IPS DF 19.7 (cell line): ENCODE measurements at regions not wholly inside any gene's neighbourhood (a gene's known extent, or its start where the extent isn't known, plus 50 kb on each side); places are given as distances from the start of the nearest gene placed in this dataset.

Experiments
- DNase-seq: peaks from one replicate; pipeline ENCODE4 v3.0.0-alpha.2; 2013; ENCODE audit warnings: low read depth, low spot score

GRCh38 chr13:72168126-72168855 lies 301.3 kb upstream of the DACH1 start:
- no peak for DNase-seq

DNA sequence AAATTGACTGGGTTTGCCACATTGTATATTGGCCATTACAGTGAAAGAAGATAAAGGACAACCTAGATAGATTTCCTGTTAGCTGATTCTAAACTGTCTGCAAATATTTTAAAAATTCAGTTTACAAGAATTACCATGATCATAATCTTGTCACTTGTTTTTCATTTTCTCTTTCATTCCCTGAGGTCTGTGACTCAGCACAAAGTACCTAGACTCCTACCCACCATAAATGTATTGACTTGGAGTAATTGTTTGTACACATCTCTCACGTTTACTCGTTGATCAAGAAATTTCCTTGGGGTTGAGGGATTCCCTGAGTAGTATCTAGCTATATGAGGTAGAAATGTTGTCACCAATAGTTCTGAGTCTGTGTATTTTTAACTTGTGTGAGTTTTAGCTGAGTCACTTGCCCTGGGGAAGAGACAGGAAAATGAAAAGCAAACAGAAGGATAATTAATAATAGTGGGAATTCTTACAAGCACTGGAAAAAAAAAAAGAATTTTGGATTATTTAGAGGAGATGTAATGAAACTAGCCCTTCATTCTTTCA lies 299.2 kb upstream of the DACH1 start:
- no peak for DNase-seq

DNA sequence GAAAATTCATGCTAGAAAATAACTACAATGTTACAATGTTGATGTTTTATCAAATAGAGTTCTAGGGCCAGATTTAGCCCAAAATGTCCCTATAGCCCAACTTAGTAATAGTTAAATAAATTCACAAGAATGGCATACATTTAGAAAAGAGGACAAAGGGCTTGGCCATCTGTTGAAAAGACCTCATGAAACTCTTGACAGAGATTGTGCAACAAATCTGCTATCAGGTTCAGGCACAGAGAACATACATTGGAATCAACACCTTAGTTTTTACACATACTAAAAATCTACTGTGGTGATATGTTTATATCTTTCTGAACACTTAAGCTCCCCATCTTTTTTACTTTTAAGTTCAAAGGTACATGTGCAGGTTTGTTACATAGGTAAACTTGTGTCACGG lies 298.3 kb upstream of the DACH1 start:
- no peak for DNase-seq

GRCh38 chr13:72164811-72165210 lies 297.8 kb upstream of the DACH1 start:
- DNase-seq = no peak

DNA sequence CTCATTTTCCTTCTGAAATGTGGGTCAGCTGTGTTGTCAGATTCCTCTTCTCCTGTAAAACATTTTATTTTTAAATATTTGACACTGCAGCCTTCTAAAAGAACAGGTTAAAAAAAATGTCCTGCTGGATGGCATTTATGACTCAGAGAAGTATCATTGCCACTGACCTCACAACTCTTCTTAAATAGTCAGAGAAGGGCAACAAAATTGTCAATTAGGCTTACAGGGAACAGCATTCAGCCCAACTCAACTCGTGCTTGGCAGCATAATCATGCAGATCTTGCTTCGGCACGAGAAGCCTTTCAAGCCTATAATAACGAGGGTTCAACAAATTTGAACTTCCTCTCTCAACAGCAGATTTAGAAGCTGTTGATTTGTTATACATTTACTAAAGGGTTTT lies 296.7 kb upstream of the DACH1 start:
- no peak for DNase-seq

GRCh38 chr13:72160977-72161376 lies 294.0 kb upstream of the DACH1 start:
- DNase-seq = no peak

DNA sequence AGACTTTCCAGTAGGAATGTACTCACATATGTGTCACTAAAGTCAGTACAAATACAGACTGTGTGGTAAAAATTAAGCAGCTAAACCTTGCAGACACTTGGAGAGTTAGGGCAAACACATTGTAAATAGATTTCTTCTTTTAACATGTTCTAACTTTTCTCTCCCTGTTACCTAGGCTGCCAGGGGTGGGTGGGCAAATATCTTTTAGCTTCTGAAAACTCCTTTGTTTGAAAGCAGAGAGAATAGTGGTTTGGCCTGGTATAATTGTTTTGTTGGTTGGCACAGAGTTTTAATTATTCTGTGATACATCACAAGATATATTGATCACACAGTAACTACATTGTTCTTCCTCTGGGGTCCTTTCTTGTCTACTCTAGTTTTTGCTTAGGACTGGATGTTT lies 289.8 kb upstream of the DACH1 start:
- no peak for DNase-seq

DNA sequence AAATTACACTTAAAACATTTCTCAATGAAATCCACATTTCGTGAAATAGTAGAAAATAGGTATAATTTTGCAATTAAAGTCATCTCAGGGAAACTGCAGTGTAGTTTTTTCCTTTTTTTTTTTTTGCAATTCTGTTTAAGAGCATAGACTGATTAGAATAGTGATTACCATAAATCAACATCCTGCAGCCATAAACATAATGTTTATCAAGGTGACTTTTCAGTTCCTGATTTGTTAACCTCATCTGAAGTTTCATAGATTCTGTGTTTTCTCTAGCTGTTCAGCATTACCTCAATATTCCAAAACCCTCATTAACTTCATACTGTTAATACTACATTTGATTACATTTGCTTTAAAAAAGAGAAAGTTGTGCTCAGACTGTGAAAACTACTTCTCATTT lies 286.3 kb upstream of the DACH1 start:
- no peak for DNase-seq

DNA sequence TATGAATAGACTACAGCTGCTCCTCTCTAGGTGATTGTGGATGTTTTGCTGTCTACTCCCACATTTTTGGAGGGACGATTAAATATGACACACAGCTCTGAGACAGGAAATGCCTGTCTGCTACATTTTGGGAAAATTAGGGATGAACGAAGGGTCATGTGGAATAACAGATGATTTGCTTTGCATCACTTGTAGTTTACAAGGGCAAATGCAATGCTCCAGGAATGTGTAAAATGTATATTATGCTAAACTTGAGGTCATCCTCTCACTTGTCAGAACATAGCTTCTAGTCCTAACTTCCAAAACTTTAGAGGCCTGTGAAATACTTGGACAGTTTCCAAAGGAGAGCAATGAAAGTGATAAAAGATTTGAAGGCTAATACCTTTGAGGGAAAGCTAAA lies 284.2 kb upstream of the DACH1 start:
- DNase-seq = no peak

GRCh38 chr13:72150502-72150901 lies 283.5 kb upstream of the DACH1 start:
- no peak for DNase-seq

GRCh38 chr13:72149701-72150100 lies 282.7 kb upstream of the DACH1 start:
- DNase-seq = no peak

DNA sequence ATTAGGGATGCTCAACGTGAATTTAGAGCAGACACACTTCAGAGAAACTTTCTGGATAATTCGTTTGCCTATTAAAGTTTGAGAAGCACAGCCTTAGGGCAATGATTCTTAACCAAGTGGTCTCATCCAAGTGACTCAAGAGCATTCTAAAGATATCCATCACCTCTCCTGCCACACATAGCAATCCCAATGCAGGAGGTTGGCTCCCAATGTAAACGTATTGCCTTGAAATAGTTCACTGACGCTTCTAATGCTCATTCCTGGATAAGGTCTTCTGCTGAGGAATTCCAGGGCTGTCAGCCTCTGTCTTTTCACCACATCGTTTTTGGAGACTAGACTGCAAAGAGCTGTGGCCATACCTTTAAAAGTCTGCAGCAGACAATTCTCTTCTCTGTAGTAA lies 279.8 kb upstream of the DACH1 start:
- no peak for DNase-seq

DNA sequence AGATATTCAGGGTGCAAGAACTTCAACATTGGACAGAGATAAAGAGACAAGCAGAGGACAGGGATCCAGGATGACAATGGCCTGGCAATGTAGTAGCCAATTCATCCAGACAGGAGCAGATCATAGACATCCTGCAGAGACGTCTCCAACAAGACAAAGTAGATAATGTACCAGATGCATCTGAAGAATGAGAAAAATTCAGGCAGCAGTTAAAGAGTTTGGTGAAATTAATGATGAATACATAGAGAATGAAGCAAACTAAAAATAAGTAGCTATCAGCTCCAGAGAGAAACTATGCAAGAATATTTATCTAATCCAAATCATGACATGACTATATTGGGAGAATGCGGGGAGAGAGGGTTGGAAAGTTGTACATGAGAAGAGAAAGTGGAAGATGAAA lies 278.4 kb upstream of the DACH1 start:
- DNase-seq = no peak

DNA sequence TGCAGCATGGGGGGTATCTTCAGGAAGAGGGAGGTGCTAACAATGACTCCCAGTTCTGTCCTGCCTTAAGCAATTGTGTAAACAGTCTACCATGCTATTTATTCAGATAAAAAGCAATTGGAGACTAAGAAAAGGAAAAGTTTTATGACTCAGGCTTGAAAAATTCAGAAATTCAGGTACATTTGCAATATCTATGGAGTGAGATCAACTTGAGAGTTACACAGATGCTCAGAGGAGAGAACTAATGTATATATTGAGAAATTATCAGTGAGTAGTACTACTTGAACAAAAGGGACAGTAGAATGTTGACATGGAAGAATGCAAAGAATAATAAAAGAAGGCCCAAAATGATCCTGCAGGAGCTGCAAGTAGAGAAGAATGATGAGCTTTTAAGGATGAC lies 277.6 kb upstream of the DACH1 start:
- no peak for DNase-seq

DNA sequence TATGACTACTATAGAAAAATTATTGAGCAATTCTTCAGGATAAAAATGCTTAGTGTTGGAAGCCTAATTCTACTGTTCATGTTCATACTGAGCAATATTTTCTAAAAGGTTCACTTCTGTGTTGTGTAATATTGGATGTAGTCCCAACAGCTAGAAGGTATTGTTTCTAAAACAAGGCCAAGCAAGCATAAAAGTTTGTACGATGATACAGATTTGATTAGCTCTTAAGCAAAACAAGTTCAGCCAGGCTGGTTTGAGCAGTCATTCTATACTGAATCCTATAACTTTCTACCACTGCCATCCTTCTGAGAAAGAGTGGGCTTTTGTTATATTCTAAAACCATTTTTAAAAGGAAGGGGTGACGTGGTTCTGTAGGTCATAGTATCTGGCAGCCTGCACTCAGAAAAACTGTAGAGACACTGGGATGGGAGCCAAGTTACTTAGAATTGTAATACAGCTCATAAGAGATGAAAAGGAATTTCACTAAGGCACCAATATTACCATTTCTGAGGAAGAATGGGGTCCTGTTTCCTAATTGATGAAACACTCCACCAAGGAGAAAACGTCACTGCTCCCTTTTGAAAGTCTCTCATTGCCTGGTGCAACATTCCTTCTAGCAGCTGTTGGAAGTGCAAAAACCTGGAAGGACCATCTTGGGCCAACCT lies 275.0 kb upstream of the DACH1 start:
- no peak for DNase-seq

- DNase-seq = no peak
These were observed 272.2 kb upstream of the DACH1 start for GRCh38 chr13:72139192-72139591.

DNA sequence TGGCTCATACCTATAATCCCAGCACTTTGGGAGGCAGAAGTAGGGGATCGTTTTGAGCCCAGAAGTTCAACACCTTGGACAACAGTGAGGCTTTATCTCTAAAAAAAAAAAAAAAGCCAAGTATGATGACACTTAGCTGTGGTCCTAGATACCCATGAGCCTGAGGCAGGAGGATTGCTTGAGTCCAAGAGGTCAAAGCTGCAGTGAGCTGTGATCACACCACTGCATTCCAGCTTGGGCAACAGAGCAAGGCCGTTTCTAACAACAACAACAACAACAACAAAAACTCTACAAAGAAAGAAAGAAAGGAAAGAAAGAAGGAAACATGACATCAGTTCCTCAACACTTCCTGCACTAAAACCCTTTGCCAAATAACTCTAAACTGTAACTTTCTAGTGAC lies 265.1 kb upstream of the DACH1 start:
- no peak for DNase-seq

DNA sequence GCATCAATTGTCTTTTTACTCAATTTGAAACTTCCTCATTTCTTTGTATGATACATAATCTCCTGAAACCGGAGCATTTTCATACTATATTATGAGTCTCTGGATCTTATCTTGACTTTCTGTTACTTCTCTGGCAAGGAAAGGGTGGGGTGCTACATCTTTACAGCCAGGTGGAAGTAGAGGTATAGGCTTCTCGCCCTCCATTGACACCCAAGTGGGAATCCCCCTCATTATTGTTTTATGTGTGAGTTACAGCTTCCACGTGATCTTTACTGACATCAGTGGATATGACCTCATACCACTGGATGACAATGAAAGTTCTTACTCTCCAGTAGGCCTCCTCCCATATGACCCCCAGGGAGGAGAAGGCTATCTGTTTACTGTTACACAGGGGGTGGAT lies 262.1 kb upstream of the DACH1 start:
- no peak for DNase-seq

DNA sequence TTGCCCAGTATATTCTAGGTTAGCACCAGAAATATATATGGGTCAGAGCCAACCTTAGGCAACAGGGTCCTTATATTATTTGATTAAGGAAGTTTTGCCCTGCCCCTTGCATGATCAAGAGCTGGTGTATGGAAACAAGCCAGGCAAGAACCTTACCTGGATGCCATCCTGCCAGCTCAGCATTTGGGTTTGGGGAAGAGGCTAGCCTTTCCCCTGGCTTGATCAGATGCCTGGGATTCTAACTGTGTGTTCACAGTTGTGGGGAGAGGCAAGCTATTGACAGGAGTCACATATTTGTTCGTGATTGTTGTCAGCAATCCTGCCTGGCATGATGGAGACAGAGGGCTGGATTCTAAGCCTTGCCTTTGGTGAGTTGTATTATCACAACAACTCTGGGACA lies 260.0 kb upstream of the DACH1 start:
- DNase-seq = no peak

DNA sequence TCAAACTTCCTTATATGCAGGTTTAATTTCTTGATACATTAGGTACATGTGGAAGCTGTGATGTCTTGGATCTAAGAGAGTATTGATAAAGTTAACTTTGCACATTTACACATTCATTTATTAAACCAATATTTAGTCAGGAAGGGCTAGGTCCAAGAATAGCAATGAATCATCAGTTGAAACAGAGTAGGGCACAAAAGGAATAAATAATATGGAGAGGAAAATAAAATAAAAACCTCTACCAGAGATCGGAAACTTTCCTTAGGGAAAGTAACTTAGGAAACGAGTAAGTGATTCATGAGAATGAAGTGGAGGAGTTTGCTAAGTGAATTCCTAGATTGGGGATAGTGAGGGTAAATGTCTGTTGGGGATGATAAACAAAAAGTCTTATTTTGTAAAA lies 259.4 kb upstream of the DACH1 start:
- no peak for DNase-seq

DNA sequence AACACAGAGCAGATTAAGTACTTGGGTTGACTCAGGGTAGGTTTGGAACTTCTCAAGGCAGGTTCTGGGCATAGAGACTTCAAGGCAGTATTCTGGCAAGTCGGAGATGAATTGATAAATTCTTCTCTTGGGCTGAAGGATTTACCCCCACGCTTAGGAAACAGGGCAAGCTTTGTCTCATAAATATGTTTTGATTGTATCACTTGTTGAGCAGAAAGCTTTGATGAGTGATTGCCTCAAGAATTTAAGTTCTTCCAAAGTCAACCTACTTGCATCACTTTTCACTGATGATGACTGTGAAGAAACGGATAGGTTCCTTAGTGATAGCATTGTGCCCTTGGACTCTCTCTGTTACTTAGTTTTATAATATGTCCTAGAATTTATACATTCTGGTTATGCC lies 258.6 kb upstream of the DACH1 start:
- no peak for DNase-seq

DNA sequence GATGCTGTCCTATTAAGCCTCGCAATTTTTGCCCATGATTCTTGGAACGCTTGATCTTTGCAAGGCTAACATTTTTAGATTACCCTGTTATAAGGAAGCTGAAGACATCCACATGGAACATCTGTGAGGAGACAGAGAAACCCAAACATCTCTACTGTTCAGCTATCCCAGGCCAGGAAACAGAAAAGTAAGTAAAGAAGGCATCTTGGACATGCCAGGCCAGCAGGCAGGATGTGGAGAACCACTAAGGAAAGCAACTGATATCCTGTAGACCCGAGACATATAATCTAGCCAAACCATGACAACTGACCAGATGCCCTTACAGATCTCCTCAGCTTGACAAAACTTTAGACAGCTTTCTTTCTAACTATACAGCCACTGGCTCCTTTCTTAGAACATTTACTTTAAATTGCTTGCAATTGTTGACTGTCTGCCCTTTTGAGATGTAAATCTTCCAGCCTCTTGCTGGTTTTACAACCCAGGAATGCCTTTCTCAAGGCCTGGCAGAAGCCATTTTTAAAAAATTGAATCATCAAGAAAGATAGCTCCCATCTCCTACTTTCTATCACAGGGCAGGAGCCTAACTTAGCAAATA lies 255.8 kb upstream of the DACH1 start:
- DNase-seq = no peak

- no peak for DNase-seq
These were observed 254.5 kb upstream of the DACH1 start for GRCh38 chr13:72121466-72121865.
